H1 (cell line): ENCODE measurements at regions not wholly inside any gene's neighbourhood (a gene's known extent, or its start where the extent isn't known, plus 50 kb on each side); places are given as distances from the start of the nearest gene placed in this dataset.

ENCODE experiments used
- BCL11A ChIP-seq, 2 experiments: IDR thresholded peaks; one replicate each; pipeline ENCODE4 v1.6.1; 2011; ENCODE audit warnings: low read depth in 2 of 2, low read length in 2 of 2, mild to moderate bottlenecking in 2 of 2
- FOSL1 ChIP-seq: IDR thresholded peaks from 2 replicates; pipeline ENCODE4 v1.6.1; 2011; ENCODE audit warnings: mild to moderate bottlenecking, low read depth, low read length, moderate library complexity; ENCODE audit not compliant: insufficient read depth
- RAD21 ChIP-seq, 2 experiments: IDR thresholded peaks in 1 of 2; conservative IDR thresholded peaks in 1 of 2; 2 replicates each; pipeline ENCODE4 v1.6.1; 2011; ENCODE audit warnings: low read depth in 2 of 2, low read length in 2 of 2, improper control_type of control experiment in 1 of 2, inconsistent platforms in 1 of 2, mild to moderate bottlenecking in 1 of 2, moderate library complexity in 1 of 2
- YY1 ChIP-seq: IDR thresholded peaks from 2 replicates; pipeline ENCODE4 v1.6.1; 2011; ENCODE audit warnings: low read depth, mild to moderate bottlenecking, low read length

GRCh38 chr13:83423381-83423780 is 458.9 kb downstream of the SLITRK1 start (continued):
- TF ChIP-seq BCL11A (IDR thresholded peaks at IDR 0.05; ENCODE audit: low read depth in 2 of 2, low read length in 2 of 2) (no peak), YY1 (no peak), FOSL1 (no peak), RAD21 (IDR thresholded peaks at IDR 0.05 in 1 of 2, conservative IDR thresholded peaks at IDR 0.05 in 1 of 2; ENCODE audit: low read depth in 2 of 2, low read length in 2 of 2) (no peak)
